Activated T-cell treated with anti-CD3 and anti-CD28 coated beads for 4 hours (primary cell): ENCODE measurements at regions not wholly inside any gene's neighbourhood (a gene's known extent, or its start where the extent isn't known, plus 50 kb on each side); places are given as distances from the start of the nearest gene placed in this dataset.

Source experiments
- DNase-seq: peaks from one replicate; pipeline ENCODE4 v3.0.0-alpha.2; 2020

DNA sequence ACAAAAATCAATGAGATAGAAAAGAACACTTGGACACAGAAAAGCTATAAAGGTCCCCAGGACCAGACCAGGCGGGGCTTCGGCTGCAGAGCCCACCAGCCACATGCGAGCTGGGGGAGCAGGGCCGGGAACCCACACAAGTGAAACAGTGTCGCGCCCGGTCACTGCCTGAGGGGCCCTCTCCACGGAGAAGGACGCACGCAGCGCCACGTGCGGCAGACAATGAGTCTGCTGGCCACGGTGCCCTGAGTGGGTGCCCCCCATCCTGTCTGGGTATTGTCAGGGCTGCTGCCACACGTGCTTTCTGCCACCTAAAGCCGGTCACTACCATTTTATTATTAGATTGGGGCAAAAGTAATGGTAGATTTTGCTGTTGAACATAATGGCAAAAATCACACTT lies 207.9 kb upstream of the HDAC4 start:
- DNase-seq = no peak

- DNase-seq = no peak
Observed at GRCh38 chr2:239608260-239608659, 207.4 kb upstream of the HDAC4 start.

- DNase-seq = no peak
Observed at GRCh38 chr2:239607517-239608191, 206.8 kb upstream of the HDAC4 start.

- no peak for DNase-seq
Observed at GRCh38 chr2:239606741-239607516, 206.1 kb upstream of the HDAC4 start.

GRCh38 chr2:239605976-239606375 lies 205.2 kb upstream of the HDAC4 start:
- DNase-seq = no peak

DNA sequence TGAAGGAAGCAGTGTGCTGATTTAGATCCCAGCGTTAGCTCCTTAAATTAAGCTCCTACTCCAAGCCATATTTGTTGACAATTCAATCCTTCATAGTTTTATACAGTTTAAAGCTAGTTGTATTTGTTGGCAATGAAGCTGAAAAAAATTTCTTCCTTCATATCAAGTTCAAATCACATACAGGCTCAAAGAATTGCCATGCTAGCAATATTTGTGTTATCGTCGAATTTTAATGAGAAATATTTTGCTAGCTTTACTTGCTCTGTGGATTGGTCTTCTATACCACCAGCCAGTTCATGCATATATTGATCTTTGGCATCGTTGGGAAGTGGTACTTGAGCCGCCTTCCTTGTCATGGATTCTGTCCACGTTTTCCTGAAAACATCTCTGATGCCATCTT lies 204.6 kb upstream of the HDAC4 start:
- no peak for DNase-seq

GRCh38 chr2:239604861-239605260 lies 204.0 kb upstream of the HDAC4 start:
- no peak for DNase-seq

- DNase-seq = no peak
Observed at GRCh38 chr2:239603411-239604356, 202.9 kb upstream of the HDAC4 start.

DNA sequence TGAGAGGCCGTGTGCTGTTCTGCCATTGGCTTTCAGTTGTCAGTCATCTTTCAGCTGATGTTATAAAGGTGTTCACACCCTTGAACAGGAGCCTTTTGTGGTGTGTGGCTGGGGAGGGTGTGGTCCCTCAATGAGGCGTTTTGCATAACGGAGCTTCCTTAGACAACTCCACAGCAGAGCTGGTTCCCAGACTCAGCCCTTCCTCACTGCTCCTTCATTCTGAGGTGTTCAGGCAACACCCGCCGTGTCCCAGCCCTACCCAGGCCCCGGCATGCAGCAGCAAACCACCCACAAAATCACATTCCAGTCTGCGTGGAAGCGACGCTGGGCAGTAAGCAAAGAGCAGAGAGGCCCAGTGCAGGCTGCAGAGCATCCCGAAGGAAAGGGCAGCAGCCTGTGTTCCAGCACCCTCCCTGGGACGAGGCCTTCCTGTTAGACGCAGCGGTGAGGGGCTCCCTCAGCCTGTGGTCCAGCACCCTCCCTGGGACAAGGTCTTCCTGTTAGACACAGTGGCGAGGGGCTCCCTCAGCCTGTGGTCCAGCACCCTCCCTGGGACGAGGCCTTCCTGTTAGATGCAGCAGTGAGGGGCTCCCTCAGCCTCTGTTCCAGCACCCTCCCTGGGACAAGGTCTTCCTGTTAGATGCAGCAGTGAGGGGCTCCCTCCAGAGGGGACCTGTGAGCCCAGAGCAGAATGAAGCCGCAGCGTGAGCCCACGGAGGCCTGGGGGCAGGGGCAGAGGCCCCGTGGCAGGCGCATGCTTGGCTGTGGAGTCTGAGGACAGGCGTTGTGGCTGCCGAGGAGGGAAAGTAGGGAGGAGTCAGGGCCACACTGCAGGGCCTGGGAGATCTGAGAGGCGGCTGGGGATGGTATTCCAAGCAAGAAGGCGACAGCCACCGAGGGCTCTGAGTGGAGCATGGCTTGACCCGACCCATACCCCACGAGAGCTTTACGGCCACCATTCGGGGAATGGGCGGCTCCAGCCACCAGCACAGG lies 201.8 kb upstream of the HDAC4 start:
- no peak for DNase-seq

GRCh38 chr2:239601880-239602279 lies 201.1 kb upstream of the HDAC4 start:
- DNase-seq = no peak

GRCh38 chr2:239601201-239601851 lies 200.5 kb upstream of the HDAC4 start:
- DNase-seq = no peak

DNA sequence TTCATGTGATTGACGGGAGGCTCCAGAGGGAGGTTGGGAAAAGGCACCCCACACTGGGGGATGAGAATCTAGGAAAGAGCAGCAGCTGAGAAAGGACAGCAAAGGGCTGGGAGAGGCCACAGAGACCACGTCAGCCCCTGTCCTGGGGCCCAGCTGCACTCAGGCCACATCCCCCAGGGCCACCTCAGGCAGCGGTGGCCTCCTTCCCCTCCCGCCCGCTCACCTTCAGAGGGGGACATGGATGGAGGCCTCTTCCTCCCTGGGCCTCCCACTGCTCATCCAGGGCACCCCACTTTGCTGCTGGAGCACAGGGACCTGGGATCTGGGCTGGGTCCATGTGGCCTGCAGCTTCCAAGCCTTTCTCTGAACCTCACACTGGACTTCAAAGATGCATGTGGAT lies 199.8 kb upstream of the HDAC4 start:
- no peak for DNase-seq

DNA sequence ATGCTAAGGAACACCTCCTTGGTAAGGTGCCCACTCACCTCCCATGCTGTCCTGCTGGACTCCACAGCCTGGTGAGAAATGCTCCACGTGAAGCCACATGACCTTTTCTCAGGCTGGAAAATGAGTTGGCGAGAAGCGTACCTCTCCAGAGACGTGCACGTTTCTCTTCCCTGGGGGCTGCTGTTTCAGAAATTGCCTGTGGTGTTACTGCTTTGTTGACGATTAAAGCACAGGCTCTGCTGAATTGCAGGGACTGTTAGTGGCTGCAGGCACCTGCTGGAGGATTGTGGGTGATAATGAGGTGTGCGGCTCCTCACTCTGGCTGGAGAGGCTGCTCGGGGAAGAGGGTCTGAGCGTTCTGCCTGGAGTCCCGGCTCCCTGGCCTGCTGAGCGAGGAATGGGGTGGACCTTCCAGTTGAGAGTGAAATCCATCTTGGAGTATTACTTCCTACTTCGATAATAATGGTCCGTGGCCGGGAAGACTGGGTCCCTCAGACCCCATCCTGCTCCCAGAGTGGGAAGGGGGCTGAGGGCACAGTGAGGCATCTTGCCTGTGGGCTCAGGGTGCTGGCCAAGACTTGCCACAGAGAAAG lies 199.3 kb upstream of the HDAC4 start:
- no peak for DNase-seq

- no peak for DNase-seq
Observed at GRCh38 chr2:239599299-239599698, 198.5 kb upstream of the HDAC4 start.

DNA sequence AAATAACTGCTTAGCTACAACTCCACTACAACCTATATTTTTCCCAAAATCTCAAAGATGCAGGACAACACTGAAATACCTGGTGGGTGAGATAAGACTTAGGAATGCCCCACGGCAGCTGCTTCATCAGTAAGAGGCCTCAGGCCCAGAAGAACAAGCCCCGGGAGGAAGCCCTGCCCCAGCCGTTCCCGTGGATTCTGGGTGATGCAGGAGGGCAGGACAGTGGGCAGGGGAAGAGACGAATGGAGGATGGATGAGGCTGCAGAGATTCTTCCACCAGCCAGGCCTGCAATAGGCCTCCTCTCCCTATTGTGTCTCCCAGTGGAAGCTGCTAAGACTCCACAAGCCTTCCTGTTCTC lies 197.9 kb upstream of the HDAC4 start:
- no peak for DNase-seq

- no peak for DNase-seq
Observed at GRCh38 chr2:239598011-239598731, 197.4 kb upstream of the HDAC4 start.

DNA sequence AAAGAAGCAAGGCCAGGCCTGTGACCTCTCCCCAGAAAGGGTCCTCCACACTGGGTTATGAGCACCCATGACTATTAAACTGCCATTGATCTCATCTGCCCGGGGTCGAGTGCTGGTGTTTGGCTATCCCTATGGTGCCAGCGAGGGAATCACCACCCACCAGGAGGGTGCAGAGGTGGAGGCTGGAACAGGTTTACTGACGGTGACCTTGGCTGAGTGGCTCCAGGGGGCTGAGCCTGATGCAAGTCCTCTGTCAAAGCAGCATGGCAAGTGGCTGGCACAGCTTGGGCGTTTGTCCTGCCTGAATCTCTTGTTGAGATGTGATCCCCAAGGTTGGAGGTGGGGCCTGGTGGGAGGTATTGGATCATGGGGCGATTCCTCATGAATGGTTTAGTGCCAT lies 196.4 kb upstream of the HDAC4 start:
- DNase-seq = no peak

DNA sequence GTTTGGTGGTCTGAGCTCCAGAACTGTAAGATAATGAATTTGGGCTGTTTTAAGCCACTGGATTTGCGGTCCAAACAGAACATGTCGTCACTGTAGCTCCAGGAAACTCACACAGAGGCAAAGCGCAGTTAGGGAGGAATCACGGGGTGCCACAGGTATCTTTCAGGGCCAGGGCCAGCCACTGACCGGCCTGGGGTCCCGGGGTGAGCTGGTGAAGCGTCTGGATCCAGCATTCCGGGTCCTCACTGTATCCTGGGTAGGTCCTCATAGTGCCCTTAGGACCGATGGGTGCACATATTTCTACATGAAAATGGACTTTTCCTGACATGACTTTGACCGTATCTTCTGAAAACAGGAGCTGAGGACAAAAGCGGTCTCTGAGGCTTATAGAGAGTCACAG lies 196.0 kb upstream of the HDAC4 start:
- no peak for DNase-seq

GRCh38 chr2:239596253-239596652 lies 195.4 kb upstream of the HDAC4 start:
- no peak for DNase-seq

DNA sequence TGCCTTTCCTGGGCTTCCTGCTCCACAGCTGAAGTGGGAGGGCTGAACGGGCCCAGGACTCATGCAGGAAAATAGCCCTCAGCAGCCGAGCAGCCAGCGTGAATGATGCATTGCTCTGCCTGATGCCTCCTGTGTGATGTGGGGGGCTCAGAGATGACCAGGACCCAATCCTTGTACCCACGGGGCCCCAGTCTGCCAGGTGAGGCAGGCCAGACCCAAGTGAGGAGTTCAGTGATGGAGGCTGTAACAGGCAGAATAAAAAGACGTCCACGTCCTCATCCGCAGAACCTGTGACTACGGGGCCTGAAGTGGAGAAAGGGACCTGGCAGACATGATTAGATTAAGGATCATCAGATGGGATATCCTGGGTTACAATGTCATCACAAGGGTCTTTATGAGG lies 194.9 kb upstream of the HDAC4 start:
- no peak for DNase-seq
